Left lung (tissue), 4 donors: ENCODE measurements at regions not wholly inside any gene's neighbourhood (a gene's known extent, or its start where the extent isn't known, plus 50 kb on each side); places are given as distances from the start of the nearest gene placed in this dataset.

Source experiments
- ATAC-seq: fragments of 200-7000 bp; cut with Tn5 transposase; one replicate; pipeline ENCODE4 v1.9.1; 2020; ENCODE audit warnings: moderate library complexity
- DNase-seq, 4 donors: peaks; one replicate each; pipeline ENCODE4 v3.0.0-alpha.2; 2013 to 2020
- H3K27ac ChIP-seq, 2 donors: fragments of 200-600 bp; sonication (generic) in 1 of 2; one replicate each; pipeline versions ENCODE4 v1.5.0 to v1.8.0; 2020 to 2021
- H3K27me3 ChIP-seq, 2 donors: fragments of 200-600 bp; sonication (generic) in 1 of 2; one replicate each; pipeline versions ENCODE4 v1.5.0 to v1.8.0; 2020 to 2021
- H3K36me3 ChIP-seq, 2 donors: fragments of 200-600 bp; sonication (generic) in 1 of 2; one replicate each; pipeline versions ENCODE4 v1.5.0 to v1.8.0; 2020 to 2021
- H3K4me1 ChIP-seq, 2 donors: fragments of 200-600 bp; one replicate each; pipeline ENCODE4 v1.8.0; 2021
- H3K4me3 ChIP-seq, 2 donors: fragments of 200-600 bp; sonication (generic) in 1 of 2; one replicate each; pipeline versions ENCODE4 v1.5.0 to v1.8.0; 2020 to 2021; ENCODE audit warnings: mild to moderate bottlenecking in 1 of 2
- H3K9me3 ChIP-seq, 2 donors: fragments of 200-600 bp; sonication (generic) in 1 of 2; one replicate each; pipeline versions ENCODE4 v1.5.0 to v1.8.0; 2020 to 2021
- intact Hi-C, 2 donors: fragments of 100-400 bp; cut with DNase I; formaldehyde crosslinking; loops; one replicate each; pipeline versions ENCODE4 v1.11.2 to v1.14.2; 2022
- TF ChIP-seq, protein P1 (sequence below), 2 donors: fragments of 200-600 bp; sonication (generic) in 1 of 2; IDR thresholded peaks; one replicate each; pipeline versions ENCODE4 v1.5.0 to v1.8.0; 2021; ENCODE audit warnings: antibody characterized with exemption in 2 of 2
- donor health status: DM: no; HTN: yes; CAD: no.
- donor health status: DM: no; HTN: no; CAD: no.

DNA sequence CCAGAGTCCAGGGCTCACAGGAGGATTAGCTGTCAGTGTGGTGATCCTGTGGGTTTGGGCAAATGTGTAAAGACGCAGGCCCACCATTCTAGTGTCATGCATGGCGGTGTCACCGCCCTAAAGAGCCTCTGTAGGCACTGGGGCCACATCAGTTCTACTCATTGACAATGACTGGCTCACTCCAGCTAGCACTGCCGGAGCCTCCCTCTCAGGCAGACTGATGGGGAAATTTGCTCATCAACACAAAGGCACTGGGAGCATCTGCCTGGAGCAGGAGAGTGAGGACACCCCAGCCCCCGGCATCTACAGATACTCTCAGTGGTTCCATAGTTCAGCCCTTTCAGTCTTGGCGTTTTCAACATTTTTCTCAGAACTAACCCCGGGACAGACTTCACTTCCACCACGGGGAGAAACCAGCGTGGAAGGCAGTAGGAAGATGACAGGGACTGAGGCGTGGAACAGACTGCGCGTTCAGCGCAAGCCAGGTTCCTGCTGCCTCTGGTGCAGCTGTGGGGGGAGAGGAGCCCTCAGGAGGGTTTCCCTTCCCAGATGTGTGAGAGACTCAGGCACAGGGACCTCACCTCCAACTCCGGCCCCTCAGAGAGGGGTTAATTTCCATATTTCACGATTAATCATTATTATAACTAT is 256.6 kb downstream of the RBFOX3 start:
- peaks cover 0 to 66% of the 10 kb centered on the region in 2 donors for H3K27me3 ChIP-seq
- intact Hi-C loops, result no loop called here

GRCh38 chr17:79353548-79353947 is 257.3 kb downstream of the RBFOX3 start:
- no peaks in the 10 kb centered on the region for H3K4me1 ChIP-seq
- no peak overlapping the region for H3K27ac ChIP-seq
- intact Hi-C loops, result no loop called here
- H3K9me3 ChIP-seq, result no peaks in the 10 kb centered on the region
- no peak for ATAC-seq
- DNase-seq, result peak in 1 of 4 donors; percentile 37
- H3K27me3 ChIP-seq, result peaks cover 0 to 70% of the 10 kb centered on the region in 2 donors
- no peak overlapping the region for H3K4me3 ChIP-seq
- no peaks in the 10 kb centered on the region for H3K36me3 ChIP-seq
- TF ChIP-seq, protein P1, sequence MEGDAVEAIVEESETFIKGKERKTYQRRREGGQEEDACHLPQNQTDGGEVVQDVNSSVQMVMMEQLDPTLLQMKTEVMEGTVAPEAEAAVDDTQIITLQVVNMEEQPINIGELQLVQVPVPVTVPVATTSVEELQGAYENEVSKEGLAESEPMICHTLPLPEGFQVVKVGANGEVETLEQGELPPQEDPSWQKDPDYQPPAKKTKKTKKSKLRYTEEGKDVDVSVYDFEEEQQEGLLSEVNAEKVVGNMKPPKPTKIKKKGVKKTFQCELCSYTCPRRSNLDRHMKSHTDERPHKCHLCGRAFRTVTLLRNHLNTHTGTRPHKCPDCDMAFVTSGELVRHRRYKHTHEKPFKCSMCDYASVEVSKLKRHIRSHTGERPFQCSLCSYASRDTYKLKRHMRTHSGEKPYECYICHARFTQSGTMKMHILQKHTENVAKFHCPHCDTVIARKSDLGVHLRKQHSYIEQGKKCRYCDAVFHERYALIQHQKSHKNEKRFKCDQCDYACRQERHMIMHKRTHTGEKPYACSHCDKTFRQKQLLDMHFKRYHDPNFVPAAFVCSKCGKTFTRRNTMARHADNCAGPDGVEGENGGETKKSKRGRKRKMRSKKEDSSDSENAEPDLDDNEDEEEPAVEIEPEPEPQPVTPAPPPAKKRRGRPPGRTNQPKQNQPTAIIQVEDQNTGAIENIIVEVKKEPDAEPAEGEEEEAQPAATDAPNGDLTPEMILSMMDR (IDR thresholded peaks at IDR 0.05), result no peak

More for the DNA sequence above, 256.6 kb downstream of the RBFOX3 start:
- no peak for ATAC-seq
- Histone ChIP-seq H3K4me1 (no peaks in the 10 kb centered on the region), H3K4me3 (no peak overlapping the region), H3K36me3 (no peaks in the 10 kb centered on the region), H3K27ac (no peak overlapping the region), H3K9me3 (no peaks in the 10 kb centered on the region)
- TF ChIP-seq, protein P1 (IDR thresholded peaks at IDR 0.05), result no peak
- peak in 1 of 4 donors; percentile 28 for DNase-seq

DNA sequence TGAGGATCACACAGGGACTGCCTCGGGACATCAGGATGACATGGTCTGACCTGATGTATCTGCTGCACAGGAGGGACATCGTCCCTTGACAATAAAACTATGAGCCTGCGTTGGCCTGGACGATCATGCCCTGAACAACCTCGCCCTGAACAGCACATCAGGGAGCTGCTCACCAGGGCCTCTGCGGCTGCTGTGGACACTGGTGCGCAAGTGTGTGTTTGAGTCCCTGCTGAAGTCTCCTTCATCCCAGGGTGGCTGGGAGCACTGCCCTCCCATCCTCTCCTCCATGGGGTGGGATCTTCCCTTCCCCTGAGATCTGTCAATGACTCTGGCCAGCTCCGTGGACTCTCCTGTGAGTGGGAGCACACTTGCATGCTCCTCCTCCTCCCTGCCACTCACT is 257.8 kb downstream of the RBFOX3 start:
- H3K4me1 ChIP-seq, result no peaks in the 10 kb centered on the region
- H3K9me3 ChIP-seq, result no peaks in the 10 kb centered on the region
- ATAC-seq (no peak), DNase-seq (peak in 1 of 4 donors; percentile 55)
- no peak overlapping the region for H3K4me3 ChIP-seq
- H3K27me3 ChIP-seq, result peaks cover 0 to 70% of the 10 kb centered on the region in 2 donors
- intact Hi-C loops, result no loop called here
- no peak overlapping the region for H3K27ac ChIP-seq
- no peaks in the 10 kb centered on the region for H3K36me3 ChIP-seq
- TF ChIP-seq, protein P1 (IDR thresholded peaks at IDR 0.05), result no peak

DNA sequence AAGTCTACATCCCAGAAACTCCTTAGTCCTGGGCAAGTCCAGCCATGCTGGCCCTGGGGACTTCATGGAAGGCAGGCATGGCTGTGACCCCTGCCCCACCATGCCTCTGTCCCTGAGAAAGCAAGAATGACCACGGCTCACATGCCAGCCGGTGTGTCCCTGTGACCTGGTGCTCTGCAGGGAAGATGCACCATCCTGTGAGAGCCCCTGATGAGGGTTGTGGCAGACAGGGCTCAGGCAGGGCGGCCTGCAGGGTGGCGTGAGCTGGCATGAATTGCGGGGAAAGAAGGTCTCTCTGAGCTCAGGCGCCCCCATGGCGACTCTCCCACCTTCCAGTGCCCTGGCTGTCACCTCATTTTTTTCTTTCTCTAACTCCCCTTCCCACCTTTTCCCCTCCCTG is 260.3 kb downstream of the RBFOX3 start:
- H3K4me1 ChIP-seq, result no peaks in the 10 kb centered on the region
- intact Hi-C loops, result no loop called here
- no peak overlapping the region for H3K27ac ChIP-seq
- no peak for ATAC-seq
- TF ChIP-seq, protein P1 (IDR thresholded peaks at IDR 0.05), result no peak
- H3K9me3 ChIP-seq, result no peaks in the 10 kb centered on the region
- H3K4me3 ChIP-seq, result no peak overlapping the region
- no peaks in the 10 kb centered on the region for H3K36me3 ChIP-seq
- peaks cover 0 to 64% of the 10 kb centered on the region in 2 donors for H3K27me3 ChIP-seq
- DNase-seq, result peak in 1 of 4 donors; percentile 31

DNA sequence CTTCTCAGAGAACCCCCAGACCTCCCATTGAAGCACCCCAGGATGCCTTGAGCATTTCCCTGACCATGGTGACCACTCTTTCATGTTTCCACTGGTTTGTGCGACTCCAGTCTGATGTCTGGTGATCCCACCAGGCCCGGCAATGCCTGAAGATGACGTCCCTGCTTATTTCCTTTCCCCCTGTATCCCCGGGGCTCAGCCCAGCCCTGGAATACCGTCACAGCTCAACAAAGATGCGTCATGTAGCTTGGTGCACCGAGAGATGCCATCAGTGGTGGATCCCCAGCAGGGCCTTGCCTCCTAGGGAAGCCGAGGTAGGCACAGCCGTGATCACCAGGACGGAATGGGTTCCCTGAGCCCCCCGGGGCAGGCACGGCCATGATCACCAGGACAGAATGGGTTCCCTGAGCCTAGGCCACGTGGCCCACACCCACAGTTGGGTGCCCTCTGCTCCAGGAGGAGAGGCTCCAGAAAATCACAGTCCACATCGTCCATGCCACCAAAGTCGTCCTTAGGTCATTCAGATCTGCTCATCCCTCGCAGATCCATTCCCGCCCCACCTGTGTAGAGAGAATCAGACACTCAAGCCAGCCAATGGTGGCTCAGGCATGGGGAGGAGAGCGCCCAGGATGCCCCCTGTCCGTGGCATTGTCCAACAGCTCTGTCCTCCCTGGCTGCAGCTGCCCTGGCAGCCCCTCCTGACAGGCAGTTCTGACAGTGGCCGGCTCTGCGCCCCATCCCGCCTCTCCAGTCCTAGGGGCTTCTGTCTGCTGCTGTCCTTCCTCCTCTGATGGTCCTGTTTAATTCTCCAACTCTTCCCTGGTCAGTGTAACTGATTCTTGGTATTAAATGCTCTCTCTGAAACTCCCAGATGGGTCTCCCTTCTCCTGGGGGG is 261.1 kb downstream of the RBFOX3 start:
- DNase-seq (peak in 1 of 4 donors; percentile 59), ATAC-seq (no peak)
- no peaks in the 10 kb centered on the region for H3K36me3 ChIP-seq
- TF ChIP-seq, protein P1 (IDR thresholded peaks at IDR 0.05), result no peak
- peaks cover 0 to 59% of the 10 kb centered on the region in 2 donors for H3K27me3 ChIP-seq
- H3K4me1 ChIP-seq, result no peaks in the 10 kb centered on the region
- H3K4me3 ChIP-seq, result no peak overlapping the region
- no peaks in the 10 kb centered on the region for H3K9me3 ChIP-seq
- H3K27ac ChIP-seq, result no peak overlapping the region
- intact Hi-C loops, result no loop called here
